Coronary artery (tissue), 2 donors: ENCODE measurements at regions not wholly inside any gene's neighbourhood (a gene's known extent, or its start where the extent isn't known, plus 50 kb on each side); places are given as distances from the start of the nearest gene placed in this dataset.

Experiments used
- DNase-seq: peaks from one replicate; pipeline ENCODE4 v3.0.0-alpha.2; 2017; ENCODE audit warnings: low spot score
- H3K27ac ChIP-seq, 2 donors: fragments of 200-600 bp; sonication (generic); one replicate each; pipeline ENCODE4 v1.5.1; 2016 to 2019
- H3K4me3 ChIP-seq: fragments of 200-600 bp; sonication (generic); 2 replicates; pipeline ENCODE4 v1.5.1; 2016; ENCODE audit warnings: mild to moderate bottlenecking, moderate library complexity
- TF ChIP-seq, protein P1 (sequence below): fragments of 200-600 bp; sonication (generic); IDR thresholded peaks from one replicate; pipeline ENCODE4 v1.5.1; 2019; ENCODE audit warnings: antibody characterized with exemption

DNA sequence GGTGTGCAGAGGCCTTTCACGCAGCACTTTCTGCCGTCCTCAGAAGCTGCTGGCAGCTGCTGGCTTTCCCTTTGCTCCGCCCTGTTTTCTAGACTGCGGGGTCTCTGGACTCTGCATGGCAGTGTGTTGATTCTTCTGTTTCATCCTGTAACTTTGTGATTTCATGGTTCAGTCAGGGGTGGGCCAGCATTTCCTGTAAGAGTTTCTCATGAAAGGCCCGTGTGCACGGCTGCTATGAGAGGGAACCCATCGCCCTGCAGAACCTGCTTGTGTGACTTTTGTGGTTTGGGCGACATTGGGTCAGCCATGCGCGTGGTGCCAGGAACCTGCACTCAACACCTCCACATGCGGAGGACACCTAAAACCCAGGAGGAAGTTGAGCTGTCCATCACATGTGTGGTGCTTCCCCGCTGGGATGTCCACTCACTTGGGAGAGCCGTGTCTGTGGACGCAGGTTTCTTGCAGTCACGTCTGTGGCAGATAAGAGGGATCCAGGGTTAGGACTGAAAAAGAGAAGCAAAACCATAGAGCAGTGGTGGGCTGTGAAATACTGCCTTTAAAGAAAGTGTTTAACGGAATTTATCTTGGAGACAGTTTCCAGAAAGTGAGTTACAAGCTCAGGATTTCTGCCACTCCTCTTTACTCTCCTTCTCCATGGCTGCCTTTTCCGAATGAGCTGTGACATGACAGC is 167.3 kb upstream of the ALKAL2 start:
- Histone ChIP-seq H3K4me3 (no peak overlapping the region), H3K27ac (no peak overlapping the region)
- TF ChIP-seq, protein P1, sequence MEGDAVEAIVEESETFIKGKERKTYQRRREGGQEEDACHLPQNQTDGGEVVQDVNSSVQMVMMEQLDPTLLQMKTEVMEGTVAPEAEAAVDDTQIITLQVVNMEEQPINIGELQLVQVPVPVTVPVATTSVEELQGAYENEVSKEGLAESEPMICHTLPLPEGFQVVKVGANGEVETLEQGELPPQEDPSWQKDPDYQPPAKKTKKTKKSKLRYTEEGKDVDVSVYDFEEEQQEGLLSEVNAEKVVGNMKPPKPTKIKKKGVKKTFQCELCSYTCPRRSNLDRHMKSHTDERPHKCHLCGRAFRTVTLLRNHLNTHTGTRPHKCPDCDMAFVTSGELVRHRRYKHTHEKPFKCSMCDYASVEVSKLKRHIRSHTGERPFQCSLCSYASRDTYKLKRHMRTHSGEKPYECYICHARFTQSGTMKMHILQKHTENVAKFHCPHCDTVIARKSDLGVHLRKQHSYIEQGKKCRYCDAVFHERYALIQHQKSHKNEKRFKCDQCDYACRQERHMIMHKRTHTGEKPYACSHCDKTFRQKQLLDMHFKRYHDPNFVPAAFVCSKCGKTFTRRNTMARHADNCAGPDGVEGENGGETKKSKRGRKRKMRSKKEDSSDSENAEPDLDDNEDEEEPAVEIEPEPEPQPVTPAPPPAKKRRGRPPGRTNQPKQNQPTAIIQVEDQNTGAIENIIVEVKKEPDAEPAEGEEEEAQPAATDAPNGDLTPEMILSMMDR = no peak
- DNase-seq = no peak

DNA sequence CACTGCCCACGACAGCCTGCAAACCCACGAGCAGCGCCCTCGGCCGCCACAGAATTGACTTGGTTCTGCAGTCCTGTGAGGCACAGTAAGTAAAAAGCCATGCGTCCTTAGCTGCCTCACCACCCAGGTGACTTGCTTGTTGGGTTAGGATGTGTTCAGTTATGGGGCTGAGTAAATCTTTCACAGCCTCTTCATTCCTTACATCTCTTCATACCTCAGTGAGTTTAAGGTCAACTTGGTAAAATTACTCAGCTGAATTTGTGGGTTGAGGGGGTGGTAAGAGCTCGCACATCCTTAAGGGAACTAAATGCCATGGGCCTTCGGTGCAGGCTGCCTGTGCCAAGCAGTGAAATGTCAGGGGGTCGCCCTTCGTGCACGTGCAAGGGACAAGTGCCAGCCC is 165.2 kb upstream of the ALKAL2 start:
- TF ChIP-seq, protein P1 = no peak

DNA sequence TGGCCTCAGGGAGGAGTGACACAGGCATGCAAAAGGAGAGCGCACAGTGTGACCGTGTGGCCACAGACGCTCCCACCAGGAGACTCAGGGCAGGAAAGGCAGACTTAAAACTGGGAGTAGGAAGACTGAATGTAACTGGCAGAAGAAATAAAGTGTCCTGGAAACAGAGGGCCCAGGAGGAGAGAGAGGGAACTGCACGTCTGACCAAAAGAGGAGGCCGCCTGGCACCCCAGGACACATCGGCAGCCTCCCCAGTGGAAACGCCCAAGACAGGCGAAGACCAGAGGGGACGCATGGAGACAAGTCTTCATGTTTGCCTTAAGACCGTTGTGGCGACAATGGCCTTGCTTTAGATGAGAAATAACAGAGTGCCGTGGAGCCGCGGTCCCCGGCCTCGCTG is 163.6 kb upstream of the ALKAL2 start:
- H3K27ac ChIP-seq = no peak overlapping the region
- no peak overlapping the region for H3K4me3 ChIP-seq
- TF ChIP-seq, protein P1 = no peak
- DNase-seq = no peak

More for the DNA sequence above, 165.2 kb upstream of the ALKAL2 start:
- H3K27ac ChIP-seq = no peak overlapping the region
- no peak overlapping the region for H3K4me3 ChIP-seq
- DNase-seq = no peak

DNA sequence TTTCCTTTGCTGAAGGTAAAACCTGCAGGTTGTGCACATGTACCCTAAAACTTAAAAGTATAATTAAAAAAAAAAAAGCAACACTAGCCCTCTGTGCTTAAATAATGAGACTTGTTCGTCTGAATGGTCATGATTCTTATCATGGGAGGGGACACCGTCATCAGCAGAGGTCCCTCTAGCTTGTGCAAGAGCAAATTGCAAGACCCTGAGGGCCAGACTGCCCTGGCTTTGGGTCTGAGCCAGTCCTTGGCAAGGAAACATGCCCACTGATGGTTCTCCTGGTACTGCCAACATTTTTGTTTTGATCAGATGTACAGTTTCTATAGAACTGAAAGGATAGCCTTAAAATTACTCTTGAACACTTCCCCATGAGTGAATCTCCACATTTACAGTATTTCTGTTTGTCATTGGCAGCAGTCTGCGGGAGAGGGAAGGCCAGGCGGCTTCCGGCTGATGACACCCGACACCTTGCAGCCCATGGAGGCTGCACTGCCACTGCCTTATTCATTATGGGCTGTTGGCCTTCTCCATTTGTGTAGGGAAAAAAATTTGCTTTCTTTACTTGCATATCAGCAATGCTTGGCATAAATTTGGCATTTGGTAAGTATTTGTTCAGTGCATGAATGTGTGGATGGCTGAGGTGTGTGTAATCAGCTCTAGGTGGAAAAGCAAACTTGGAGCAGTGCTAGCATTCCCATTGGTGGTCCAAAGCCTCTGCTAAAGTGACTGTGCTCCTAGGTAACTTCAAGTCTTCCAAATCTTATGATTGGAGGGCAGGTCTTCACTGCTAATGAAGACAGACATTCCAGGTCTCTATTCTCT is 161.6 kb upstream of the ALKAL2 start:
- H3K4me3 ChIP-seq = no peak overlapping the region
- TF ChIP-seq, protein P1 = no peak
- no peak overlapping the region for H3K27ac ChIP-seq
- DNase-seq = no peak

DNA sequence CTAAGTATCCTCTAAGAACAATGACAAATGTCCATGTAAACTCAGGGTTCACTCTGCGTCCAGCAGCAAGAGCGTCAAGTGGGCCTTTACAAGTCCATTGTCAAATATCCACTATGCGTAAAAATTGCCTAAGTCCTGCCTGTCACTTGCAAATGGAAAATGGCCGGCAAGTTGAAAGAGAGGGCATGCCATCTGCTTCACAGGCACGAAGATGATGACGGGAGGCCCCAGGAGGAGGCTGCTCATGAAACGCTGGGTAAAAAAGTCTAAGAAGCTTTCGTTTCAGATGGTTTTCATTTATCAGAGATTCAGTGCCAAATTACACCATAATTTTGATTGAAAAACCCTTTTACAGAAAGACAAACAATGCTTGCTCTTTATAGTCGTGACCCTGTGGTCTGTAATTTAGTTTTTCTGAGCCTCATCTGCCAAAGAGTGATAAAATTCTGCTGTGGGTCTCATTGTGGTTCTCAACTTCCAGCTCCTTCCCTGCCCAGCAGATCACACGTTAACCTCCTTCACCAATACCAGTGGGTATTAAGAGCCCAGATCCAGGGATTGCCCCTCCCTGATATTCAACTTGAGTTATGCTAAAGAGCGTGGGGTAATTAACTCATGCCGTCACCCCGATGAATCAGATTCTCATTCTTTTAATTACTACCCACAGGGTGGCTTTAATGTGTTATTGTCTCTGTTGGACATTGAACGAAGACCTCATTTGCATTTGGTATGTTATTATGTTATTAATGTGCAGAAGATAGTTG is 160.2 kb upstream of the ALKAL2 start:
- DNase-seq = no peak
- Histone ChIP-seq H3K27ac (no peak overlapping the region), H3K4me3 (no peak overlapping the region)
- TF ChIP-seq, protein P1 = no peak

DNA sequence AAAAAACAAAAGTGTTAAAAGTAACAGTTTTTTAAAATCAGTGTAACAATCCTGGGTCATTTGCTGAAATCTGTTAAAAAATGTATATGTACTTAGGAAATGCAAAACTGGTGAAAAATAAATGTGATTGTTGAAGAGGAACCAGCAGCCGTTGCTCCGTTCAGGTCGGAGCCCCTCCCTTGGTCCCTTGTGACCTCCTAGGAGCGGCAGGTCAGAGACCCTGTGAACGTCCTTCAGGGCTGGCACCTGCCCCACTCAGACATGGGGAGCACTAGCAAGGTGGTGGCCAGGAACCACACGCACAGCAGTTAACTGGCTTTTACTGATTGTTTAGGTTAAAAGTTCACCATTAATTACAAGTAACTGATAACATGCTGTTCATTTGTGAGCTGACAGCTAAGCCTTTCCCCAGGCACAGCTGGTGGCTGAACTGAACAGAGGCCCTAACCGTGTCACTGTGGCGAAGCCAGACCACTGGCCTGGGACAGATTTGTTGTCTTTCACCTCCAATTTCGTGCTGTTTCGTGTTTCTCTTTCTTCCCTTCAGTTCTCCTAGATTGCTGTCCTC is 159.2 kb upstream of the ALKAL2 start:
- Histone ChIP-seq H3K4me3 (no peak overlapping the region), H3K27ac (no peak overlapping the region)
- TF ChIP-seq, protein P1 = no peak
- no peak for DNase-seq
